OCI-LY1 (cell line): ENCODE measurements at regions not wholly inside any gene's neighbourhood (a gene's known extent, or its start where the extent isn't known, plus 50 kb on each side); places are given as distances from the start of the nearest gene placed in this dataset.

Experiments
- H2AFZ ChIP-seq: fragments of 200-600 bp; sonication (generic), shearing (Covaris generic); 2 replicates; pipeline ENCODE4 v1.6.0; 2014; ENCODE audit warnings: antibody characterized with exemption, mild to moderate bottlenecking, low read length
- H3F3A ChIP-seq: fragments of 200-600 bp; sonication (generic), shearing (Covaris generic); 2 replicates; pipeline ENCODE4 v1.6.0; 2014; ENCODE audit warnings: mild to moderate bottlenecking, antibody characterized with exemption, low read length, moderate library complexity; ENCODE audit not compliant: insufficient read depth
- H3K27ac ChIP-seq: fragments of 200-600 bp; sonication (generic); 2 replicates; pipeline ENCODE4 v1.5.1; 2014; ENCODE audit warnings: low read length, mixed run types, mild to moderate bottlenecking, low read depth; ENCODE audit not compliant: poor library complexity, severe bottlenecking
- H3K27me3 ChIP-seq: fragments of 200-600 bp; sonication (generic); 2 replicates; pipeline ENCODE4 v1.6.0; 2014; ENCODE audit warnings: antibody characterized with exemption, mild to moderate bottlenecking, low read length, moderate library complexity; ENCODE audit not compliant: insufficient read depth
- H3K36me3 ChIP-seq: fragments of 200-600 bp; sonication (generic); 2 replicates; pipeline ENCODE4 v1.6.1; 2014; ENCODE audit warnings: mild to moderate bottlenecking, antibody characterized with exemption, low read length, moderate library complexity, mixed read lengths; ENCODE audit not compliant: insufficient read depth
- H3K4me1 ChIP-seq: fragments of 200-600 bp; sonication (generic); 2 replicates; pipeline ENCODE4 v1.5.1; 2014; ENCODE audit warnings: mild to moderate bottlenecking, low read length, moderate library complexity; ENCODE audit not compliant: insufficient read depth, severe bottlenecking
- H3K4me2 ChIP-seq: fragments of 200-600 bp; sonication (generic), shearing (Covaris generic); 2 replicates; pipeline ENCODE4 v1.6.1; 2014; ENCODE audit warnings: low read length
- H3K4me3 ChIP-seq: fragments of 200-600 bp; sonication (generic); 2 replicates; pipeline ENCODE4 v1.5.1; 2014; ENCODE audit warnings: low read length, low read depth, mild to moderate bottlenecking, mixed read lengths; ENCODE audit not compliant: poor library complexity, severe bottlenecking
- H3K79me2 ChIP-seq: fragments of 200-600 bp; shearing (Covaris generic); 2 replicates; pipeline ENCODE4 v1.6.1; 2016; ENCODE audit warnings: mixed run types, low read length, mixed read lengths; ENCODE audit not compliant: insufficient read depth
- H3K9ac ChIP-seq: fragments of 200-600 bp; sonication (generic), shearing (Covaris generic); 2 replicates; pipeline ENCODE4 v1.6.1; 2014; ENCODE audit warnings: mild to moderate bottlenecking, low read length, mixed read lengths
- H3K9me2 ChIP-seq: fragments of 200-600 bp; sonication (generic), shearing (Covaris generic); 2 replicates; pipeline ENCODE4 v1.6.1; 2014; ENCODE audit warnings: low read depth, mild to moderate bottlenecking, low read length, mixed read lengths
- H3K9me3 ChIP-seq: fragments of 200-600 bp; shearing (Covaris generic); 2 replicates; pipeline ENCODE4 v1.6.1; 2014; ENCODE audit warnings: low read length, mixed read lengths
- H4K20me1 ChIP-seq: fragments of 200-600 bp; sonication (generic), shearing (Covaris generic); 2 replicates; pipeline ENCODE4 v1.6.0; 2016; ENCODE audit warnings: mild to moderate bottlenecking, low read length; ENCODE audit not compliant: insufficient read depth
- EZH2 ChIP-seq: fragments of 200-600 bp; sonication (generic), shearing (Covaris generic); IDR thresholded peaks from 2 replicates; pipeline ENCODE4 v1.8.0; 2017; ENCODE audit warnings: borderline replicate concordance, mixed run types, mild to moderate bottlenecking, antibody characterized with exemption, low read length, moderate library complexity, mixed read lengths
- TF ChIP-seq, protein P1 (sequence below): fragments of 200-600 bp; sonication (generic), shearing (Covaris generic); IDR thresholded peaks from 2 replicates; pipeline ENCODE4 v1.5.1; 2017; ENCODE audit warnings: mild to moderate bottlenecking, antibody characterized with exemption, low read length, moderate library complexity, mixed read lengths

GRCh38 chr16:6804461-6804860 lies 528.2 kb upstream of the RBFOX1 start:
- no peak overlapping the region for H3K27ac ChIP-seq
- no peak overlapping the region for H2AFZ ChIP-seq
- H3K79me2 ChIP-seq: no peaks in the 10 kb centered on the region
- no peaks in the 10 kb centered on the region for H4K20me1 ChIP-seq
- H3K9ac ChIP-seq: no peak overlapping the region
- H3K27me3 ChIP-seq: no peaks in the 10 kb centered on the region
- no peaks in the 10 kb centered on the region for H3K9me3 ChIP-seq
- H3K4me3 ChIP-seq: no peak overlapping the region
- TF ChIP-seq EZH2: no peak
- TF ChIP-seq, protein P1, sequence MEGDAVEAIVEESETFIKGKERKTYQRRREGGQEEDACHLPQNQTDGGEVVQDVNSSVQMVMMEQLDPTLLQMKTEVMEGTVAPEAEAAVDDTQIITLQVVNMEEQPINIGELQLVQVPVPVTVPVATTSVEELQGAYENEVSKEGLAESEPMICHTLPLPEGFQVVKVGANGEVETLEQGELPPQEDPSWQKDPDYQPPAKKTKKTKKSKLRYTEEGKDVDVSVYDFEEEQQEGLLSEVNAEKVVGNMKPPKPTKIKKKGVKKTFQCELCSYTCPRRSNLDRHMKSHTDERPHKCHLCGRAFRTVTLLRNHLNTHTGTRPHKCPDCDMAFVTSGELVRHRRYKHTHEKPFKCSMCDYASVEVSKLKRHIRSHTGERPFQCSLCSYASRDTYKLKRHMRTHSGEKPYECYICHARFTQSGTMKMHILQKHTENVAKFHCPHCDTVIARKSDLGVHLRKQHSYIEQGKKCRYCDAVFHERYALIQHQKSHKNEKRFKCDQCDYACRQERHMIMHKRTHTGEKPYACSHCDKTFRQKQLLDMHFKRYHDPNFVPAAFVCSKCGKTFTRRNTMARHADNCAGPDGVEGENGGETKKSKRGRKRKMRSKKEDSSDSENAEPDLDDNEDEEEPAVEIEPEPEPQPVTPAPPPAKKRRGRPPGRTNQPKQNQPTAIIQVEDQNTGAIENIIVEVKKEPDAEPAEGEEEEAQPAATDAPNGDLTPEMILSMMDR: no peak
- no peaks in the 10 kb centered on the region for H3K4me1 ChIP-seq
- H3K9me2 ChIP-seq: no peaks in the 10 kb centered on the region
- H3K4me2 ChIP-seq: no peak overlapping the region
- H3F3A ChIP-seq: no peaks in the 10 kb centered on the region
- H3K36me3 ChIP-seq: no peaks in the 10 kb centered on the region

DNA sequence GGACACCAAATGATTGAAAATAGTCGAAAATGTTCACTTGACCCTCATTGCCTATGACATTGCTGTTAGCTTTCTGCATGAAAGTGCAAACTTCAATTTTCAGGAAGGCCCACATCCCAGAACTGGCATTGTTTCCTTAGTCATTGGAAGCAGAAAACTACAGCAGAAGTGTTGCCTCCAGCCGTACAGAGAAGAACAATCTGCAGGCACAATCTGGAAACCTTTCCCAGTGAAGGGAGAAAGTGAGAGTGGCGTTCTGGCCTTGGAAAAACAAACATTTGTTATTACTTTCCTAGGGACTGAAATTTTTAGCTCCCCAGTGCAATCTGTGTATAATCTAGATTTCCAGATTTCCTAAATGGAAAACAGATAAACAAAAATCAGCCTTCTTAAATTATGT lies 529.5 kb upstream of the RBFOX1 start:
- Histone ChIP-seq H3K36me3 (no peaks in the 10 kb centered on the region), H3K79me2 (no peaks in the 10 kb centered on the region), H3K27me3 (no peaks in the 10 kb centered on the region), H3K4me2 (no peak overlapping the region), H3K9me3 (no peaks in the 10 kb centered on the region), H2AFZ (no peak overlapping the region), H4K20me1 (no peaks in the 10 kb centered on the region), H3K9me2 (no peaks in the 10 kb centered on the region), H3K4me1 (no peaks in the 10 kb centered on the region), H3K9ac (no peak overlapping the region), H3F3A (no peaks in the 10 kb centered on the region), H3K4me3 (no peak overlapping the region), H3K27ac (no peak overlapping the region)
- TF ChIP-seq, protein P1: no peak
- TF ChIP-seq EZH2: no peak

DNA sequence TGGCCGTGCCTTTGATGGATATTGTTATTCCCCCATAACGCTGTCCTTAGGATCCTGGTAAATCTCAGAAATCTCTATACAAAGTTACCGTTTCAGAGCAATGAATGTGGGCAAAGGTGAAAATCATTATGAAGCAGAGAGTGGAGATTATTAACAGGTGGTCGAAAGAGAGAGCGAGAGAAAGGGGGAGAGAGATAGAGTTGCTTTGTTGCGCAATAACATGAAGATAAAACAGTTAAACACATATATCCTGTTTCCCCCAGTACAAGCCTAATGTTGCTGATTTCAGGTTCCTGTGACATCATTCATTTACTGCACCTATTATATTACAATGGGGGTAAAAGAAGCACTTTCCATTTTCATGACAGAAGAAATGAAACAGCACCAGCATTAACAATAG lies 535.4 kb upstream of the RBFOX1 start:
- Histone ChIP-seq H3K9me3 (no peaks in the 10 kb centered on the region), H3K9ac (no peak overlapping the region), H3F3A (no peaks in the 10 kb centered on the region), H3K4me1 (no peaks in the 10 kb centered on the region), H3K9me2 (no peaks in the 10 kb centered on the region), H3K4me2 (no peak overlapping the region), H3K4me3 (no peak overlapping the region), H3K27me3 (no peaks in the 10 kb centered on the region), H2AFZ (no peak overlapping the region), H3K27ac (no peak overlapping the region), H3K36me3 (no peaks in the 10 kb centered on the region), H4K20me1 (no peaks in the 10 kb centered on the region), H3K79me2 (no peaks in the 10 kb centered on the region)
- no peak for TF ChIP-seq EZH2
- TF ChIP-seq, protein P1: no peak
